ENCODE measurements at regions not wholly inside any gene's neighbourhood (a gene's known extent, or its start where the extent isn't known, plus 50 kb on each side); places are given as distances from the start of the nearest gene placed in this dataset.

GRCh38 chr13:74006666-74007065 is 127.5 kb downstream of the KLF12 start:
- TF ChIP-seq POLR2A (IDR thresholded peaks at IDR 0.05) (no peak), CTCF (IDR thresholded peaks at IDR 0.05) (no peak)

Data from body of pancreas (tissue), 4 donors.